Bronchial epithelial cell (primary cell): ENCODE measurements at regions not wholly inside any gene's neighbourhood (a gene's known extent, or its start where the extent isn't known, plus 50 kb on each side); places are given as distances from the start of the nearest gene placed in this dataset.
A peak's percentile ranks its signal among the peaks of the same experiment; 100 is the strongest.
"Not testable (repeated sequence)": the region's sequence is repeated elsewhere in the genome, so short reads cannot be mapped to it uniquely, and the experiment has no call there.

ENCODE experiments used
- DNase-seq: peaks from one replicate; pipeline ENCODE4 v3.0.0-alpha.2; 2010; ENCODE audit warnings: low read depth
- FAIRE-seq: peaks from 2 replicates; lab custom pipeline; 2011; peaks lifted over from hg19 to GRCh38; lab: Jason Lieb, UNC
- H3K27me3 ChIP-seq: 2 replicates; pipeline ENCODE4 v1.5.1; 2011; ENCODE audit warnings: low read length; ENCODE audit not compliant: control insufficient read depth, insufficient read depth
- H3K36me3 ChIP-seq: 2 replicates; pipeline ENCODE4 v1.5.1; 2011; ENCODE audit warnings: low read length; ENCODE audit not compliant: control insufficient read depth, insufficient read depth
- H3K4me3 ChIP-seq: 2 replicates; pipeline ENCODE4 v1.5.1; 2011; ENCODE audit warnings: mild to moderate bottlenecking, low read depth, low read length, control low read depth
- CTCF ChIP-seq: IDR thresholded peaks from 2 replicates; pipeline ENCODE4 v1.5.1; 2011; ENCODE audit warnings: mild to moderate bottlenecking, moderate library complexity, low read length, control low read depth, inconsistent platforms; ENCODE audit not compliant: insufficient read depth, severe bottlenecking

- no peak for DNase-seq
- H3K36me3 ChIP-seq, result no peaks in the 10 kb centered on the region
- no peak for TF ChIP-seq CTCF
- H3K4me3 ChIP-seq, result no peak overlapping the region
- FAIRE-seq, result no peak
- H3K27me3 ChIP-seq, result no peaks in the 10 kb centered on the region
Observed at GRCh38 chr16:14015033-14015432, 56.1 kb upstream of the MRTFB start.

- FAIRE-seq (no peak), DNase-seq (no peak)
- H3K4me3 ChIP-seq, result no peak overlapping the region
Observed at GRCh38 chr16:14015461-14015860, 55.7 kb upstream of the MRTFB start.

GRCh38 chr16:14015948-14016347 is 55.2 kb upstream of the MRTFB start:
- H3K4me3 ChIP-seq, result no peak overlapping the region
- no peaks in the 10 kb centered on the region for H3K27me3 ChIP-seq
- no peak for TF ChIP-seq CTCF
- H3K36me3 ChIP-seq, result no peaks in the 10 kb centered on the region
- no peak for FAIRE-seq
- peak; percentile 94 for DNase-seq

More at GRCh38 chr16:14015461-14015860, 55.7 kb upstream of the MRTFB start:
- TF ChIP-seq CTCF, result no peak
- Histone ChIP-seq H3K27me3 (no peaks in the 10 kb centered on the region), H3K36me3 (no peaks in the 10 kb centered on the region)

- FAIRE-seq, DNase-seq, H3K4me3 ChIP-seq, H3K27me3 ChIP-seq, H3K36me3 ChIP-seq: not testable (repeated sequence)
Observed at GRCh38 chr16:14016362-14016761, 54.8 kb upstream of the MRTFB start.

- no peaks in the 10 kb centered on the region for H3K27me3 ChIP-seq
- no peak for TF ChIP-seq CTCF
- no peaks in the 10 kb centered on the region for H3K36me3 ChIP-seq
- H3K4me3 ChIP-seq, result no peak overlapping the region
- FAIRE-seq, result no peak
- no peak for DNase-seq
Observed at GRCh38 chr16:14017886-14018285, 53.2 kb upstream of the MRTFB start.

GRCh38 chr16:14018851-14019250 is 52.3 kb upstream of the MRTFB start:
- TF ChIP-seq CTCF, result no peak
- H3K4me3 ChIP-seq, result no peak overlapping the region
- no peaks in the 10 kb centered on the region for H3K27me3 ChIP-seq
- no peaks in the 10 kb centered on the region for H3K36me3 ChIP-seq
- DNase-seq (no peak), FAIRE-seq (no peak)
